NCI-H2171 treated with DMSO at 0.1 percent for 48 hours (cell line): ENCODE measurements at regions not wholly inside any gene's neighbourhood (a gene's known extent, or its start where the extent isn't known, plus 50 kb on each side); places are given as distances from the start of the nearest gene placed in this dataset.
A peak's percentile ranks its signal among the peaks of the same experiment; 100 is the strongest.

ENCODE experiments used
- DNase-seq: peaks from one replicate; lab custom pipeline; 2025; lab: John Stamatoyannopoulos, UW

GRCh38 chr3:193962986-193963685, 172.8 kb upstream of the HES1 start:
- DNase-seq, result no peak

- no peak for DNase-seq
Observed at GRCh38 chr3:193963808-193964516, 172.0 kb upstream of the HES1 start.

GRCh38 chr3:193964517-193964880, 171.4 kb upstream of the HES1 start:
- no peak for DNase-seq

GRCh38 chr3:193968380-193968974, 167.5 kb upstream of the HES1 start:
- DNase-seq, result no peak

GRCh38 chr3:193970131-193970772, 165.7 kb upstream of the HES1 start:
- DNase-seq, result peak; percentile 55

GRCh38 chr3:193970773-193971206, 165.2 kb upstream of the HES1 start:
- DNase-seq, result no peak

GRCh38 chr3:193971261-193971751, 164.6 kb upstream of the HES1 start:
- no peak for DNase-seq

- no peak for DNase-seq
Observed at GRCh38 chr3:193971966-193972365, 164.0 kb upstream of the HES1 start.

GRCh38 chr3:193972832-193973231, 163.1 kb upstream of the HES1 start:
- no peak for DNase-seq

- DNase-seq, result no peak
Observed at GRCh38 chr3:193974191-193974652, 161.7 kb upstream of the HES1 start.

GRCh38 chr3:193974671-193975535, 161.0 kb upstream of the HES1 start:
- no peak for DNase-seq

GRCh38 chr3:193977622-193978021, 158.3 kb upstream of the HES1 start:
- no peak for DNase-seq

GRCh38 chr3:193978030-193978429, 157.9 kb upstream of the HES1 start:
- DNase-seq, result peak; percentile 5

GRCh38 chr3:193978486-193978885, 157.5 kb upstream of the HES1 start:
- no peak for DNase-seq

- no peak for DNase-seq
Observed at GRCh38 chr3:193980326-193980725, 155.6 kb upstream of the HES1 start.

GRCh38 chr3:193980905-193981304, 155.0 kb upstream of the HES1 start:
- DNase-seq, result no peak

- DNase-seq, result no peak
Observed at GRCh38 chr3:193981504-193981903, 154.4 kb upstream of the HES1 start.

GRCh38 chr3:193982258-193982659, 153.7 kb upstream of the HES1 start:
- DNase-seq, result no peak

GRCh38 chr3:193983846-193984818, 151.8 kb upstream of the HES1 start:
- DNase-seq, result no peak

GRCh38 chr3:193984876-193985275, 151.1 kb upstream of the HES1 start:
- DNase-seq, result no peak
